GM12878 (cell line): ENCODE measurements at regions not wholly inside any gene's neighbourhood (a gene's known extent, or its start where the extent isn't known, plus 50 kb on each side); places are given as distances from the start of the nearest gene placed in this dataset.

Source experiments
- CHD1 ChIP-seq: IDR thresholded peaks from 2 replicates; pipeline ENCODE4 v1.6.1; 2012; ENCODE audit warnings: low read depth, low read length, improper control_type of control experiment
- EZH2 ChIP-seq: IDR thresholded peaks from 2 replicates; pipeline ENCODE4 v1.6.1; 2012; ENCODE audit warnings: low read depth, mild to moderate bottlenecking, control low read depth, inconsistent platforms, low read length, borderline replicate concordance; ENCODE audit not compliant: control insufficient read depth
- GATAD2B ChIP-seq: fragments of 450-650 bp; conservative IDR thresholded peaks from 2 replicates; pipeline ENCODE4 v1.6.1; 2017; ENCODE audit warnings: low read depth, mild to moderate bottlenecking, moderate library complexity
- LARP7 ChIP-seq: fragments of 450-650 bp; IDR thresholded peaks from 2 replicates; pipeline ENCODE4 v1.6.1; 2017; ENCODE audit warnings: mild to moderate bottlenecking
- MYC ChIP-seq: IDR thresholded peaks from 2 replicates; pipeline ENCODE4 v1.6.1; 2011; ENCODE audit warnings: mild to moderate bottlenecking, low read length, moderate library complexity, inconsistent platforms; ENCODE audit not compliant: insufficient read depth, insufficient replicate concordance, insufficient read length, severe bottlenecking
- POLR2AphosphoS5 ChIP-seq: IDR thresholded peaks from 2 replicates; pipeline ENCODE4 v1.6.1; 2011; ENCODE audit warnings: mild to moderate bottlenecking, low read length, inconsistent platforms
- RAD21 ChIP-seq: IDR thresholded peaks from 2 replicates; pipeline ENCODE4 v1.6.1; 2011; ENCODE audit warnings: mild to moderate bottlenecking, low read depth, low read length, moderate library complexity; ENCODE audit not compliant: insufficient read depth
- RCOR1 ChIP-seq: conservative IDR thresholded peaks from 2 replicates; pipeline ENCODE4 v1.6.1; 2012; ENCODE audit warnings: low read depth, low read length, improper control_type of control experiment
- SMARCA5 ChIP-seq: fragments of 450-650 bp; IDR thresholded peaks from 2 replicates; pipeline ENCODE4 v1.6.1; 2017; ENCODE audit warnings: mild to moderate bottlenecking
- SREBF2 ChIP-seq: IDR thresholded peaks from 2 replicates; pipeline ENCODE4 v1.6.1; 2012; ENCODE audit warnings: mild to moderate bottlenecking, low read length
- SRF ChIP-seq, 2 experiments: IDR thresholded peaks; 2 replicates each; pipeline ENCODE4 v1.6.1; 2011; ENCODE audit warnings: low read depth in 2 of 2, low read length in 2 of 2, mild to moderate bottlenecking in 1 of 2, moderate library complexity in 1 of 2
- SUZ12 ChIP-seq: fragments of 200-600 bp; sonication (generic); IDR thresholded peaks from one replicate; pipeline ENCODE4 v1.6.1; 2018; ENCODE audit warnings: antibody characterized with exemption, mild to moderate bottlenecking; ENCODE audit not compliant: unreplicated experiment
- TF ChIP-seq, protein P1 (sequence below), 3 experiments: IDR thresholded peaks in 2 of 3; conservative IDR thresholded peaks in 1 of 3; 2 replicates each; pipeline ENCODE4 v1.5.1; 2011; ENCODE audit warnings: low read depth in 3 of 3, low read length in 3 of 3, mild to moderate bottlenecking in 3 of 3, control low read depth in 2 of 3, moderate library complexity in 2 of 3, inconsistent platforms in 1 of 3, mixed read lengths in 1 of 3; ENCODE audit not compliant: control insufficient read depth in 2 of 3, insufficient read depth in 1 of 3; ENCODE audit errors: extremely low read depth in 1 of 3
- TF ChIP-seq, protein P2 (sequence below): IDR thresholded peaks from 2 replicates; pipeline ENCODE4 v1.6.1; 2012; ENCODE audit warnings: low read depth, low read length, improper control_type of control experiment

DNA sequence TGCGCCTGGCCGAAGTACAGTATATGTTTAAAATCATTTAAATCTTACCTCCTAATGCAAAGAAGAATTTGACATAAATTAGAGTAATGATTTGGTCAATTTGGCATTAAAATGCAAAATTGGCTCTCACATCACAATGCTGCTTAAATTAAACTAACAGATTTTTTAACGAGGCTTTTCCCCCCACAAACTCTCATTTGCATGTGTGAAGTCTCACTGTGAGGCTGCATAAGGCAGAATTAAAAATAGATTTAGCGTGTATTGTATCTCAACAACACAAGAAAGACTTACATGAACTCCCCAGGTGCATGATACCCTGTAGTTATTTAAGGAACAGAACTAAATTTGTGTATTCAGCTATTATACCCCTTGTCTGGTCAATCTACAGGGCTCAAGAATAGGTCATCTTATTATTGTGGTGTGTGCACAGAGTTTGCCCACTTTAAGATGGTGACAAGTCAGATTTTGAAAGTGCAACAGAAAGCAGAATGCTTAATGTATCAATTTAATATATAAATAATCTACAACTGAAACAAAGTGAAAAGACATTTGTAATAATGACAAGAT is 897.9 kb downstream of the EPHA3 start:
- no peak for TF ChIP-seq SRF (IDR thresholded peaks at IDR 0.05; ENCODE audit: low read depth in 2 of 2, low read length in 2 of 2)
- TF ChIP-seq, protein P1, sequence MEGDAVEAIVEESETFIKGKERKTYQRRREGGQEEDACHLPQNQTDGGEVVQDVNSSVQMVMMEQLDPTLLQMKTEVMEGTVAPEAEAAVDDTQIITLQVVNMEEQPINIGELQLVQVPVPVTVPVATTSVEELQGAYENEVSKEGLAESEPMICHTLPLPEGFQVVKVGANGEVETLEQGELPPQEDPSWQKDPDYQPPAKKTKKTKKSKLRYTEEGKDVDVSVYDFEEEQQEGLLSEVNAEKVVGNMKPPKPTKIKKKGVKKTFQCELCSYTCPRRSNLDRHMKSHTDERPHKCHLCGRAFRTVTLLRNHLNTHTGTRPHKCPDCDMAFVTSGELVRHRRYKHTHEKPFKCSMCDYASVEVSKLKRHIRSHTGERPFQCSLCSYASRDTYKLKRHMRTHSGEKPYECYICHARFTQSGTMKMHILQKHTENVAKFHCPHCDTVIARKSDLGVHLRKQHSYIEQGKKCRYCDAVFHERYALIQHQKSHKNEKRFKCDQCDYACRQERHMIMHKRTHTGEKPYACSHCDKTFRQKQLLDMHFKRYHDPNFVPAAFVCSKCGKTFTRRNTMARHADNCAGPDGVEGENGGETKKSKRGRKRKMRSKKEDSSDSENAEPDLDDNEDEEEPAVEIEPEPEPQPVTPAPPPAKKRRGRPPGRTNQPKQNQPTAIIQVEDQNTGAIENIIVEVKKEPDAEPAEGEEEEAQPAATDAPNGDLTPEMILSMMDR (IDR thresholded peaks at IDR 0.05 in 2 of 3, conservative IDR thresholded peaks at IDR 0.05 in 1 of 3; ENCODE audit: control insufficient read depth in 2 of 3, extremely low read depth in 1 of 3, insufficient read depth in 1 of 3, low read depth in 3 of 3, low read length in 3 of 3): no peak
- TF ChIP-seq LARP7: no peak
- no peak for TF ChIP-seq POLR2AphosphoS5
- TF ChIP-seq RAD21: no peak
- TF ChIP-seq SREBF2: no peak
- TF ChIP-seq EZH2: no peak
- no peak for TF ChIP-seq SMARCA5
- TF ChIP-seq RCOR1: no peak
- TF ChIP-seq GATAD2B: no peak
- no peak for TF ChIP-seq CHD1
- no peak for TF ChIP-seq MYC
- TF ChIP-seq, protein P2, sequence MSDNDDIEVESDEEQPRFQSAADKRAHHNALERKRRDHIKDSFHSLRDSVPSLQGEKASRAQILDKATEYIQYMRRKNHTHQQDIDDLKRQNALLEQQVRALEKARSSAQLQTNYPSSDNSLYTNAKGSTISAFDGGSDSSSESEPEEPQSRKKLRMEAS: no peak
- TF ChIP-seq SUZ12: no peak
